Heart right ventricle (tissue), 16 donors: ENCODE measurements at regions not wholly inside any gene's neighbourhood (a gene's known extent, or its start where the extent isn't known, plus 50 kb on each side); places are given as distances from the start of the nearest gene placed in this dataset.

ENCODE experiments used
- ATAC-seq, 8 donors: fragments of 200-7000 bp; cut with Tn5 transposase; one replicate each; pipeline ENCODE4 v1.9.1; 2020; ENCODE audit warnings: mild to moderate bottlenecking in 8 of 8, moderate library complexity in 8 of 8, moderate number of reproducible peaks in 1 of 8
- DNase-seq, 2 donors: peaks; one replicate each; pipeline ENCODE4 v3.0.0-alpha.2; 2020
- H3K27ac ChIP-seq, 10 donors: fragments of 200-600 bp; sonication (generic) in 2 of 10; one replicate each; pipeline versions ENCODE4 v1.5.0 to v1.8.0; 2020 to 2022; ENCODE audit warnings: mild to moderate bottlenecking in 3 of 10
- H3K27me3 ChIP-seq, 7 donors: fragments of 200-600 bp; one replicate each; pipeline ENCODE4 v1.8.0; 2021 to 2022; ENCODE audit warnings: mild to moderate bottlenecking in 2 of 7
- H3K36me3 ChIP-seq, 9 donors: fragments of 200-600 bp; sonication (generic) in 1 of 9; one replicate each; pipeline versions ENCODE4 v1.5.0 to v1.8.0; 2020 to 2022; ENCODE audit warnings: mild to moderate bottlenecking in 2 of 9
- H3K4me1 ChIP-seq, 9 donors: fragments of 200-600 bp; sonication (generic) in 1 of 9; one replicate each; pipeline versions ENCODE4 v1.5.0 to v1.8.0; 2020 to 2022; ENCODE audit warnings: mild to moderate bottlenecking in 4 of 9
- H3K4me3 ChIP-seq, 10 donors: fragments of 200-600 bp; sonication (generic) in 2 of 10; one replicate each; pipeline versions ENCODE4 v1.5.0 to v1.8.0; 2020 to 2022; ENCODE audit warnings: mild to moderate bottlenecking in 7 of 10, moderate library complexity in 2 of 10
- H3K9me3 ChIP-seq, 11 donors: fragments of 200-600 bp in 10 of 11; sonication (generic) in 2 of 11; one replicate each; pipeline versions ENCODE4 v1.5.0 to v1.8.0; 2013 to 2022; ENCODE audit warnings: mild to moderate bottlenecking in 2 of 11, control low read depth in 1 of 11, moderate library complexity in 1 of 11
- CTCF ChIP-seq, 9 donors: fragments of 200-600 bp; sonication (generic) in 2 of 9; IDR thresholded peaks; one replicate each; pipeline versions ENCODE4 v1.5.0 to v1.8.0; 2021 to 2022; ENCODE audit warnings: antibody characterized with exemption in 9 of 9, mild to moderate bottlenecking in 5 of 9, moderate library complexity in 1 of 9
- WGBS, 2 donors: extraction: QIAGEN DNeasy Blood & Tissue Kit; methylation state at CpG; one replicate each; pipeline ENCODE4 v1.1.7; 2013; ENCODE audit warnings: inconsistent platforms in 1 of 2; 5-methylcytosine and 5-hydroxymethylcytosine counted together
- intact Hi-C, 10 donors: fragments of 100-400 bp; cut with DNase I; formaldehyde crosslinking; loops; one replicate each; pipeline versions ENCODE4 v1.11.1 to v1.14.2; 2022
- donor health status: Arrhythmogenic right ventricular cardiomyopathy.
- donor health status: ischemic (EF 13 %, LVEDD 7.1; RV severe dilation, severe dysfunction).
- donor health status: healthy with polysubstance abuse.
- donor health status: DM: no; HTN: yes; CAD: no.
- donor health status: DM: no; HTN: no; CAD: no.
- donor health status: ischemic (EF 25% LVEDD 6.9; RV normal size, moderate dysfunction).
- donor health status: ischemic (EF 25% LVEDD 5.7; RV mildly dilated, moderate dysfunction).
- donor health status: healthy.
- donor health status: DM: yes; HTN: yes; CAD: no.
- donor health status: Ischemic cardiomyopathy.
- donor health status: ischemic (EF 35%, LVEDD 5.7; RV mildly dilated, moderate dysfunction).
- donor health status: nonischemic (EF 11% LVEDD 7.7; RV severe dilation, severe dysfunction).
- donor health status: DM: yes; HTN: yes; CAD: no.
- donor health status: PGD.
- donor health status: ischemic (EF 29% LVEDD 5.4; RV normal size, mild dysfunction).
- donor health status: nonischemic (EF 23%, LVEDD 6.1; RV moderate dilation, normal function).

GRCh38 chr17:37796076-37796475 is 51.2 kb upstream of the HNF1B start:
- Histone ChIP-seq H3K9me3 (peaks cover 0 to 7% (median 0%) of the 10 kb centered on the region in 11 donors), H3K27ac (no peak overlapping the region), H3K36me3 (no peaks in the 10 kb centered on the region), H3K27me3 (peaks cover 0 to 47% (median 20%) of the 10 kb centered on the region in 7 donors), H3K4me3 (no peak overlapping the region), H3K4me1 (no peaks in the 10 kb centered on the region)
- intact Hi-C loops, result loop anchor here in 1 of 10 donors (10.0 kb wide), 1 partner anchor 141 kb away; no protein-coding TSS in a partner anchor
- no peak for ATAC-seq
- 81 to 83% methylated on average over 8 of the region's 8 CpGs for WGBS, 2 donors
- no peak for TF ChIP-seq CTCF (IDR thresholded peaks at IDR 0.05)
- DNase-seq, result no peak
